A549 (cell line): ENCODE measurements at regions not wholly inside any gene's neighbourhood (a gene's known extent, or its start where the extent isn't known, plus 50 kb on each side); places are given as distances from the start of the nearest gene placed in this dataset.

Experiments used
- ATAC-seq, 2 experiments: fragments of 200-7000 bp in 1 of 2; fragments of >200 bp in 1 of 2; cut with Nextera tagmentation in 1 of 2; cut with Tn5 transposase in 1 of 2; 3 replicates each; pipeline versions ENCODE4 v1.8.0 to v1.9.1; 2018 to 2020; ENCODE audit warnings: mild to moderate bottlenecking in 1 of 2, moderate library complexity in 1 of 2
- CTCF ChIA-PET: fragments of 300-600 bp; sonication (Branson Sonifier 250); formaldehyde crosslinking; extraction: SDS; loops from one replicate; lab custom pipeline; 2021; ENCODE audit warnings: antibody characterized with exemption, inconsistent platforms; lab: Yijun Ruan, JAX
- POLR2A ChIA-PET: fragments of 350-600 bp; formaldehyde crosslinking; extraction: SDS; loops from one replicate; lab custom pipeline; 2021; ENCODE audit warnings: antibody characterized with exemption, inconsistent platforms; lab: Yijun Ruan, JAX
- DNase-seq, 2 experiments: peaks; one replicate each; pipeline versions ENCODE4 v3.0.0 to v3.0.0-alpha.2; 2011 to 2016; ENCODE audit warnings: low read depth in 1 of 2, low spot score in 1 of 2
- FAIRE-seq: peaks from 2 replicates; lab custom pipeline; 2011; peaks lifted over from hg19 to GRCh38; lab: Jason Lieb, UNC
- H3K27ac ChIP-seq, 2 experiments: fragments of >200 bp; sonication (Bioruptor Twin); formaldehyde crosslinking; 3 replicates each; pipeline ENCODE4 v1.5.1; 2016 to 2017
- H3K4me1 ChIP-seq: fragments of >200 bp; sonication (Bioruptor Twin); formaldehyde crosslinking; 3 replicates; pipeline ENCODE4 v1.6.1; 2016
- H3K4me2 ChIP-seq: fragments of >200 bp; sonication (Bioruptor Twin); formaldehyde crosslinking; 3 replicates; pipeline ENCODE4 v1.6.1; 2016
- H3K4me3 ChIP-seq: fragments of >200 bp; sonication (Bioruptor Twin); formaldehyde crosslinking; 3 replicates; pipeline ENCODE4 v1.5.1; 2016
- H3K9me3 ChIP-seq: fragments of >200 bp; sonication (Bioruptor Twin); formaldehyde crosslinking; 3 replicates; pipeline ENCODE4 v1.6.1; 2016
- CBX8 ChIP-seq: fragments of 200-600 bp; sonication (generic); IDR thresholded peaks from 2 replicates; pipeline ENCODE4 v1.6.1; 2016
- CTCF ChIP-seq: fragments of >200 bp; sonication (Bioruptor Twin); formaldehyde crosslinking; IDR thresholded peaks from 3 replicates; pipeline ENCODE4 v1.5.1; 2016
- E2F6 ChIP-seq: IDR thresholded peaks from 2 replicates; pipeline ENCODE4 v1.6.1; 2012; ENCODE audit warnings: low read depth, borderline replicate concordance
- FOXS1 ChIP-seq: fragments of 250-450 bp; sonication (Bioruptor Pico); IDR thresholded peaks from 2 replicates; pipeline ENCODE4 v1.5.0; 2020; ENCODE audit warnings: mild to moderate bottlenecking, moderate library complexity
- GATA3 ChIP-seq: IDR thresholded peaks from 2 replicates; pipeline ENCODE4 v1.6.1; 2012; ENCODE audit warnings: borderline replicate concordance
- HEYL ChIP-seq: fragments of 250-450 bp; sonication (Bioruptor Pico); IDR thresholded peaks from 2 replicates; pipeline ENCODE4 v1.8.0; 2021; ENCODE audit warnings: mild to moderate bottlenecking, moderate library complexity
- HOXA7 ChIP-seq: fragments of 250-450 bp; sonication (Bioruptor Pico); IDR thresholded peaks from 2 replicates; pipeline ENCODE4 v1.5.0; 2020; ENCODE audit warnings: mild to moderate bottlenecking, moderate library complexity
- HOXB13 ChIP-seq: fragments of 250-450 bp; sonication (Bioruptor Pico); IDR thresholded peaks from 2 replicates; pipeline ENCODE4 v1.5.0; 2020; ENCODE audit warnings: low read depth, mild to moderate bottlenecking, moderate library complexity
- KDM1A ChIP-seq: fragments of 200-600 bp; sonication (generic); IDR thresholded peaks from 2 replicates; pipeline ENCODE4 v1.6.1; 2016; ENCODE audit warnings: low read depth, mild to moderate bottlenecking
- MAFK ChIP-seq: fragments of 450-650 bp; IDR thresholded peaks from 2 replicates; pipeline ENCODE4 v1.6.1; 2014; ENCODE audit not compliant: partially characterized antibody
- MAX ChIP-seq: IDR thresholded peaks from 2 replicates; pipeline ENCODE4 v1.6.1; 2012
- MAZ ChIP-seq: fragments of 150-350 bp; IDR thresholded peaks from 2 replicates; pipeline ENCODE4 v1.6.1; 2014; ENCODE audit warnings: antibody characterized with exemption, low read depth, low read length, borderline replicate concordance
- MYC ChIP-seq: IDR thresholded peaks from 2 replicates; pipeline ENCODE4 v1.6.1; 2012; ENCODE audit warnings: mild to moderate bottlenecking, inconsistent platforms, low read length, improper control_type of control experiment, borderline replicate concordance
- POLR2AphosphoS2 ChIP-seq: conservative IDR thresholded peaks from 2 replicates; pipeline ENCODE4 v1.6.1; 2012; ENCODE audit warnings: low read length, improper control_type of control experiment, inconsistent platforms
- RARB ChIP-seq: fragments of 250-450 bp; sonication (Bioruptor Pico); IDR thresholded peaks from 2 replicates; pipeline ENCODE4 v1.8.0; 2021; ENCODE audit warnings: mild to moderate bottlenecking, moderate library complexity
- REST ChIP-seq: fragments of 200-600 bp; sonication (generic); IDR thresholded peaks from 2 replicates; pipeline ENCODE4 v1.6.1; 2016; ENCODE audit warnings: antibody characterized with exemption, mild to moderate bottlenecking, moderate library complexity
- SMC3 ChIP-seq: fragments of >200 bp; sonication (Bioruptor Twin); formaldehyde crosslinking; IDR thresholded peaks from 3 replicates; pipeline ENCODE4 v1.6.1; 2018; ENCODE audit warnings: inconsistent platforms
- SREBF2 ChIP-seq: fragments of 450-650 bp; IDR thresholded peaks from 2 replicates; pipeline ENCODE4 v1.6.1; 2014; ENCODE audit warnings: mild to moderate bottlenecking, moderate library complexity
- USF2 ChIP-seq: fragments of 450-650 bp; IDR thresholded peaks from 2 replicates; pipeline ENCODE4 v1.6.1; 2014; ENCODE audit warnings: antibody characterized with exemption
- ZC3H11A ChIP-seq: fragments of 450-650 bp; IDR thresholded peaks from 2 replicates; pipeline ENCODE4 v1.6.1; 2014; ENCODE audit warnings: antibody characterized with exemption, mild to moderate bottlenecking
- ZFP36 ChIP-seq: fragments of 450-650 bp; IDR thresholded peaks from 2 replicates; pipeline ENCODE4 v1.6.1; 2014; ENCODE audit warnings: borderline replicate concordance; ENCODE audit not compliant: partially characterized antibody
- ZSCAN20 ChIP-seq: fragments of 250-450 bp; sonication (Bioruptor Pico); IDR thresholded peaks from 2 replicates; pipeline ENCODE4 v1.8.0; 2022; ENCODE audit warnings: mild to moderate bottlenecking, moderate library complexity
- WGBS: methylation state at CpG from one replicate; pipeline ENCODE4 v1.1.6; 2017; ENCODE audit errors: missing lambda C conversion rate; 5-methylcytosine and 5-hydroxymethylcytosine counted together
- TF ChIP-seq, protein P1 (sequence below): fragments of >200 bp; sonication (Bioruptor Twin); formaldehyde crosslinking; IDR thresholded peaks from 2 replicates; pipeline ENCODE4 v1.6.1; 2016

DNA sequence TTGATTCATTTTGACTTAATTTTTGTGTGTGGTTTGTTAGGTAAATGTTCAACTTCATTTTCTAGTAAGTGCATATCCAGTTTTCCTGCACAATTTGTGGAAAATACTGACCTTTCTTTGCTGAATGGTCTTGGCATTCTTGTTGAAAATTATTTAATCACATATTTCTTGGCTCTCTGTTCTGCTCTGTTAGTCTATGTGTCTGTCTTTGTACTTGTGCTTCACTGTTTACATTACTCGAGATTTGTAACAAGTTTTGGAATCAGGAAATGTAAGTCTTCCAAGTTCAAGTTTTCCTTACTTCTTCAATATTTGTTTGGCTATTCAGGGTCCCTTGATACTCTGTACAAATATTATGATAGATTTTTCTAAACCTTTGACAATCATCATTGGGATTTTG, 838.2 kb upstream of the POM121L12 start:
- DNase-seq, result no peak
- 0% methylated on average over 1 of the region's 1 CpG for WGBS
- no peak overlapping the region for H3K4me2 ChIP-seq
- H3K27ac ChIP-seq, result no peak overlapping the region
- H3K9me3 ChIP-seq, result no peaks in the 10 kb centered on the region
- POLR2A ChIA-PET, result no interaction called here
- no peak for FAIRE-seq
- TF ChIP-seq ZC3H11A, result no peak
- no peak for TF ChIP-seq ZSCAN20
- TF ChIP-seq FOXS1 (CRISPR knock-in tag), result no peak
- no peak for TF ChIP-seq GATA3
- no peak for TF ChIP-seq HEYL
- no peak for TF ChIP-seq HOXA7 (CRISPR knock-in tag)
- TF ChIP-seq SREBF2, result no peak
- no peak for TF ChIP-seq CBX8
- TF ChIP-seq MAX, result no peak
- no peak for TF ChIP-seq RARB (CRISPR knock-in tag)
- no peak for TF ChIP-seq MAFK
- TF ChIP-seq CTCF, result no peak
- no peak for TF ChIP-seq MYC
- TF ChIP-seq KDM1A, result no peak
- TF ChIP-seq, protein P1, sequence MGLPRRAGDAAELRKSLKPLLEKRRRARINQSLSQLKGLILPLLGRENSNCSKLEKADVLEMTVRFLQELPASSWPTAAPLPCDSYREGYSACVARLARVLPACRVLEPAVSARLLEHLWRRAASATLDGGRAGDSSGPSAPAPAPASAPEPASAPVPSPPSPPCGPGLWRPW, result no peak
- no peak for TF ChIP-seq USF2
- TF ChIP-seq POLR2AphosphoS2, result no peak
- no peak overlapping the region for H3K4me3 ChIP-seq
- no peaks in the 10 kb centered on the region for H3K4me1 ChIP-seq
- CTCF ChIA-PET, result no interaction called here
- ATAC-seq, result no peak

DNA sequence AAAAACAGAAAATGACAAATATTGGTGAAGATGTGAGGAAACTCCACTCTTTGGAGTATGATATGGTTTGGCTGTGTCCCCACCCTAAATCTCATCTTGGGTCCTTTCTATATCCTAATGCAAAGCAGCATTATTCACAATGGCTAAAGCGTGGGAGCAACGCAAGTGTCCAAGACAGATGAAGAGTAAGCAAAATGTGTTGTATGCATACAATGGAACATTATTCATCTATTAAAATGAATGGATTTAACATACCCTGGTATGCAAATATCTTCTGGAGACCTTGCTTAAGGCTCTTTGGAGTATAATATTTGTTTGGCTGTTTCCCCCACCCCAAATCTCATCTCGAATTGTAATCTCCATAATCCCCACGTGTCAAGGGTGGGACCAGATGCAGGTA, 839.8 kb upstream of the POM121L12 start:
- DNase-seq, result no peak
- Histone ChIP-seq H3K4me3 (no peak overlapping the region), H3K4me2 (no peak overlapping the region), H3K9me3 (no peaks in the 10 kb centered on the region), H3K27ac (no peak overlapping the region), H3K4me1 (no peaks in the 10 kb centered on the region)
- no peak for FAIRE-seq
- 1% methylated on average over 4 of the region's 4 CpGs for WGBS
- POLR2A ChIA-PET, result no interaction called here
- CTCF ChIA-PET, result no interaction called here
- TF ChIP-seq SMC3 (no peak), E2F6 (no peak), MAZ (no peak), HOXB13 (CRISPR knock-in tag) (no peak)
- TF ChIP-seq, all 56 proteins: peak for 0
- ATAC-seq, result no peak

DNA sequence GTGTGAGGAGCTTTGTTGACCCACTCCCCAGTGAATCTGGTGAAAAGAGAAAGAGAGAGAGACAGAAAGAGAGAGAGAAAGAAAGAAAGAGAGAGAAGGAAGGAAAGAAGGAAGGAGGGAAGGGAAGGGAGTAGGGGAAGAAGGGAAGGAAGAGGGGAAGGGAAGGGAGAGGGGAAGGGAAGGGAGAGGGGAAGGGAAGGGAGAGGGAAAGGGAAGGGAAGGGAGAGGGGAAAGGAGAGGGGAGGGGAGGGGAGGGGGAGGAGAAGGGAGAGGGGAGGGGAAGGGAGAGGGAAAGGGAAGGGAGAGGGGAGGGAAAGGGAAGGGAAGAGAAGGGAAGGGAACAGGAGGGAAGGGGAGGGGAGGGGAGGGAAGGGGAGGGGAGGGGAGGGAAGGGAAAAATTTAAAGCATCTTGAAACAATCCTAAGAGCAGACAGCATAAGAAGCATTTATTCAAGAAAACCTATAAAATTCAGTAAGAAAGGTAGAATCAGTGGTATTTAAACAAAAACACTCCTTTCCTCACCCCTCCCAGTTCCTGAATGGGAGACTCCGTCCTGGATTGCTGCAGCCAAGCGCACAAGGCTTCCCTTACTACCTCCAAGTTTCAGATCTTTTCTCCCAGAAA, 846.2 kb upstream of the POM121L12 start:
- WGBS, result 0% methylated on average over 2 of the region's 2 CpGs
- FAIRE-seq (no peak), DNase-seq (no peak), ATAC-seq (no peak)
- TF ChIP-seq ZFP36 (no peak), REST (no peak)
- POLR2A ChIA-PET, result no interaction called here
- Histone ChIP-seq H3K4me1 (no peaks in the 10 kb centered on the region), H3K9me3 (0 out of 3 replicates have a peak, but pooled peaks cover 2% of the 10 kb centered on the region), H3K4me3 (no peak overlapping the region), H3K4me2 (no peak overlapping the region), H3K27ac (no peak overlapping the region)
- CTCF ChIA-PET, result no interaction called here
